K562 (cell line): ENCODE measurements at regions not wholly inside any gene's neighbourhood (a gene's known extent, or its start where the extent isn't known, plus 50 kb on each side); places are given as distances from the start of the nearest gene placed in this dataset.

Source experiments
- ATAC-seq: fragments of 200-7000 bp; cut with Tn5 transposase; 3 replicates; pipeline ENCODE4 v1.9.1; 2020; ENCODE audit warnings: moderate library complexity
- BruUV-seq: library from RNA; stranded (reverse); fragments of 400-500 nt; replicated peaks from 2 replicates; lab custom pipeline; 2021; lab: Mats Ljungman, UMichigan
- CTCF ChIA-PET: fragments of 300-600 bp; formaldehyde crosslinking; extraction: SDS; loops from one replicate; lab custom pipeline; 2021; ENCODE audit warnings: low intra/inter-chr PET ratio; lab: Yijun Ruan, JAX
- POLR2A ChIA-PET: fragments of 300-600, 350-650 bp; sonication (Branson Sonifier 250); formaldehyde crosslinking; extraction: SDS; loops from one replicate; lab custom pipeline; 2021; ENCODE audit warnings: antibody characterized with exemption, inconsistent platforms; lab: Yijun Ruan, JAX
- DNase-seq, 4 experiments: peaks; one replicate each; pipeline versions ENCODE4 v3.0.0 to v3.0.0-alpha.2; 2011 to 2018; ENCODE audit warnings: low spot score in 3 of 4, mixed read lengths in 3 of 4; ENCODE audit errors: extremely low read depth in 1 of 4
- FAIRE-seq: peaks from 2 replicates; lab custom pipeline; 2011; peaks lifted over from hg19 to GRCh38; lab: Jason Lieb, UNC
- H2AFZ ChIP-seq: 2 replicates; pipeline ENCODE4 v1.6.0; 2011; ENCODE audit warnings: low read depth, low read length, control low read depth, inconsistent platforms
- H3K27ac ChIP-seq: fragments of 200-600 bp; 3 replicates; pipeline ENCODE4 v1.8.0; 2011; ENCODE audit warnings: low read depth, mild to moderate bottlenecking, control low read depth, inconsistent platforms, low read length, moderate library complexity, mixed read lengths; ENCODE audit errors: extremely low read depth
- H3K27me3 ChIP-seq, 2 experiments: fragments of 300-600 bp in 1 of 2; 2 replicates in 1 of 2; 3 replicates in 1 of 2; pipeline versions ENCODE4 v1.6.0 to v1.8.0; 2011; ENCODE audit warnings: inconsistent platforms in 2 of 2, low read length in 2 of 2, mild to moderate bottlenecking in 1 of 2, mixed read lengths in 1 of 2, moderate library complexity in 1 of 2; ENCODE audit not compliant: control insufficient read depth in 2 of 2, insufficient read depth in 2 of 2
- H3K36me3 ChIP-seq: fragments of 300-600 bp; 3 replicates; pipeline ENCODE4 v1.8.0; 2011; ENCODE audit warnings: mild to moderate bottlenecking, low read length, inconsistent platforms; ENCODE audit not compliant: control insufficient read depth, insufficient read depth
- H3K4me1 ChIP-seq, 2 experiments: fragments of 200-600 bp in 1 of 2; replicated peaks in 1 of 2; 2 replicates in 1 of 2; 3 replicates in 1 of 2; pipeline versions ENCODE4 v1.5.1 to v1.8.0; 2011; ENCODE audit warnings: inconsistent platforms in 2 of 2, low read length in 2 of 2, mild to moderate bottlenecking in 1 of 2, mixed read lengths in 1 of 2, moderate library complexity in 1 of 2; ENCODE audit not compliant: control insufficient read depth in 2 of 2, insufficient read depth in 2 of 2
- H3K4me2 ChIP-seq: 2 replicates; pipeline ENCODE4 v1.6.1; 2011; ENCODE audit warnings: low read length, control low read depth, inconsistent platforms, mixed read lengths; ENCODE audit not compliant: insufficient read depth
- H3K4me3 ChIP-seq: fragments of 200-600 bp; sonication (generic), shearing (Covaris generic); 2 replicates; pipeline ENCODE4 v1.5.1; 2016; ENCODE audit warnings: control low read depth, inconsistent platforms
- H3K79me2 ChIP-seq: fragments of 200-600 bp; 3 replicates; pipeline ENCODE4 v1.8.0; 2011; ENCODE audit warnings: low read length, inconsistent platforms; ENCODE audit not compliant: control insufficient read depth, insufficient read depth
- H3K9ac ChIP-seq, 2 experiments: 2 replicates each; pipeline versions ENCODE4 v1.6.0 to v1.6.1; 2011; ENCODE audit warnings: low read depth in 2 of 2, low read length in 2 of 2, control low read depth in 1 of 2, inconsistent platforms in 1 of 2, mild to moderate bottlenecking in 1 of 2, mixed read lengths in 1 of 2; ENCODE audit not compliant: insufficient read depth in 1 of 2
- H3K9me1 ChIP-seq: one replicate; pipeline ENCODE4 v1.6.0; 2011; ENCODE audit warnings: inconsistent platforms, mild to moderate bottlenecking, low read length, moderate library complexity; ENCODE audit not compliant: control insufficient read depth, insufficient read depth
- H3K9me3 ChIP-seq: replicated peaks from 2 replicates; pipeline ENCODE4 v1.5.1; 2011; ENCODE audit warnings: low read depth, low read length, inconsistent platforms; ENCODE audit not compliant: control insufficient read depth, insufficient read depth
- H4K20me1 ChIP-seq: replicated peaks from 2 replicates; pipeline ENCODE4 v1.6.1; 2011; ENCODE audit warnings: low read length, inconsistent platforms, mixed read lengths; ENCODE audit not compliant: control insufficient read depth, insufficient read depth
- BCL6 ChIP-seq: fragments of 250-450 bp; sonication (Bioruptor Pico); IDR thresholded peaks from 2 replicates; pipeline ENCODE4 v1.4.0; 2020
- FOXM1 ChIP-seq, 2 experiments: fragments of 450-650 bp in 1 of 2; sonication (generic) in 1 of 2; formaldehyde crosslinking in 1 of 2; IDR thresholded peaks; 2 replicates each; pipeline versions ENCODE4 v1.6.1 to v1.9.0; 2017 to 2022; ENCODE audit warnings: low read depth in 2 of 2, mild to moderate bottlenecking in 2 of 2, missing genetic modification reagents in 1 of 2, moderate library complexity in 1 of 2
- MAFF ChIP-seq: IDR thresholded peaks from 2 replicates; pipeline ENCODE4 v1.6.1; 2012; ENCODE audit warnings: low read length, improper control_type of control experiment
- MTA1 ChIP-seq: fragments of 450-650 bp; IDR thresholded peaks from 2 replicates; pipeline ENCODE4 v1.6.1; 2017; ENCODE audit warnings: borderline replicate concordance
- MYNN ChIP-seq, 2 experiments: sonication (generic); formaldehyde crosslinking in 1 of 2; IDR thresholded peaks; 2 replicates each; pipeline versions ENCODE4 v1.5.0 to v1.6.1; 2016 to 2020; ENCODE audit warnings: antibody characterized with exemption in 1 of 2, missing genetic modification reagents in 1 of 2
- NONO ChIP-seq, 2 experiments: fragments of 200-400 bp in 1 of 2; fragments of 450-650 bp in 1 of 2; formaldehyde crosslinking in 1 of 2; IDR thresholded peaks; 2 replicates each; pipeline ENCODE4 v1.6.1; 2017; ENCODE audit warnings: low read depth in 2 of 2, mild to moderate bottlenecking in 2 of 2, moderate library complexity in 2 of 2, low read length in 1 of 2
- PYGO2 ChIP-seq: fragments of 450-650 bp; IDR thresholded peaks from 2 replicates; pipeline ENCODE4 v1.6.1; 2016; ENCODE audit warnings: mild to moderate bottlenecking, missing genetic modification characterization, moderate library complexity, missing compliant biosample characterization
- WHSC1 ChIP-seq: IDR thresholded peaks from one replicate; pipeline ENCODE4 v1.6.1; 2012; ENCODE audit warnings: low read length, control low read depth, inconsistent platforms
- ZBED1 ChIP-seq: IDR thresholded peaks from 2 replicates; pipeline ENCODE4 v1.6.1; 2014
- ZNF124 ChIP-seq: sonication (generic); formaldehyde crosslinking; IDR thresholded peaks from 2 replicates; pipeline ENCODE4 v1.8.1; 2022; ENCODE audit warnings: missing genetic modification reagents
- ZNF316 ChIP-seq: fragments of 450-650 bp; IDR thresholded peaks from 2 replicates; pipeline ENCODE4 v1.6.1; 2016
- ZNF785 ChIP-seq: fragments of 250-450 bp; sonication (Bioruptor Pico); IDR thresholded peaks from 2 replicates; pipeline ENCODE4 v1.4.0; 2020; ENCODE audit warnings: mild to moderate bottlenecking
- WGBS: fragments of 100-300 bp; shearing (Covaris generic); methylation state at CpG from one replicate; pipeline ENCODE4 v1.1.6; 2016; ENCODE audit warnings: low coverage, mixed read lengths; ENCODE audit not compliant: insufficient coverage; ENCODE audit errors: missing lambda C conversion rate; 5-methylcytosine and 5-hydroxymethylcytosine counted together
- in situ Hi-C: fragments of 300-500 bp; cut with MboI; formaldehyde crosslinking; loops from 4 replicates; pipeline ENCODE4 v1.15.0; 2018; ENCODE audit warnings: inconsistent platforms, mixed read lengths
- intact Hi-C: fragments of 100-400 bp; cut with micrococcal nuclease; formaldehyde crosslinking; loops from 2 replicates; pipeline ENCODE4 v1.14.2; 2022
- TF ChIP-seq, protein P1 (sequence below): fragments of 450-650 bp; IDR thresholded peaks from 2 replicates; pipeline ENCODE4 v1.7.0; 2016; ENCODE audit warnings: borderline replicate concordance
- TF ChIP-seq, protein P2 (sequence below): fragments of 250-450 bp; sonication (Bioruptor Pico); IDR thresholded peaks from 2 replicates; pipeline ENCODE4 v1.8.0; 2021; ENCODE audit warnings: borderline replicate concordance, mild to moderate bottlenecking, moderate library complexity; ENCODE audit not compliant: poor library complexity, severe bottlenecking
- TF ChIP-seq, protein P3 (sequence below): fragments of 450-650 bp; IDR thresholded peaks from one replicate; pipeline ENCODE4 v1.6.1; 2018; ENCODE audit warnings: mild to moderate bottlenecking, moderate library complexity; ENCODE audit not compliant: partially characterized antibody

DNA sequence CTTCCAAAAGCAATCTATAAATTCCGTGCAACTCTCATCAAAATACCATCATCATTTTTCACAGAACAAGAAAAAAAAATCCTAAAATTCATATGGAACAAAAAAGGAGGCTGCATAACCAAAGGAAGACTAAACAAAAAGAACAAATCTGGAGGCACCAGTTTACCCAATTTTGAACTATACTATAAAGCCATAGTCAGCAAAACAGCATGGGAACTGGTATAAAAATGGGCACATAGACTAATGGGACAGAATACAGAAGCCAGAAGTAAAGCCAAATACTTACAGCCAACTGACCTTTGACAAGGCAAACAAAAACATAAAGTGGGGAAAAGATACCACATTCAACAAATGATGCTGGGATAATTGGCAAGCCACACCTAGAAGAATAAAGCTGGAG, 753.5 kb upstream of the PABPC4L start:
- FAIRE-seq, result no peak
- intact Hi-C loops, result no loop called here
- H3K27me3 ChIP-seq, result no peaks in the 10 kb centered on the region
- no peak for TF ChIP-seq ZNF124
- TF ChIP-seq MAFF, result 0 out of 2 replicates have a peak, but pooled peaks have one; percentile 12
- no peak for TF ChIP-seq MYNN (IDR thresholded peaks at IDR 0.05)
- no peak for TF ChIP-seq MYNN (CRISPR knock-in tag; IDR thresholded peaks at IDR 0.05)
- peak; percentile 25; the same call in 1 of the 2 replicates for TF ChIP-seq ZNF316
- H3K27ac ChIP-seq, result no peak overlapping the region
- H3K9ac ChIP-seq, result no peak overlapping the region
- no peaks in the 10 kb centered on the region for H3K9me1 ChIP-seq
- no peaks in the 10 kb centered on the region for H4K20me1 ChIP-seq
- no peak overlapping the region for H2AFZ ChIP-seq
- 7% methylated on average over 1 of the region's 1 CpG for WGBS
- ChIA-PET POLR2A (no interaction called here), CTCF (no interaction called here)
- no peak overlapping the region for H3K4me3 ChIP-seq
- DNase-seq, result no peak
- H3K79me2 ChIP-seq, result no peaks in the 10 kb centered on the region
- no TSS peak for BruUV-seq
- no peaks in the 10 kb centered on the region for H3K36me3 ChIP-seq
- H3K9me3 ChIP-seq, result no peaks in the 10 kb centered on the region
- no peaks in the 10 kb centered on the region for H3K4me1 ChIP-seq
- no peak overlapping the region for H3K4me2 ChIP-seq
- ATAC-seq, result no peak
- in situ Hi-C loops, result no loop called here

DNA sequence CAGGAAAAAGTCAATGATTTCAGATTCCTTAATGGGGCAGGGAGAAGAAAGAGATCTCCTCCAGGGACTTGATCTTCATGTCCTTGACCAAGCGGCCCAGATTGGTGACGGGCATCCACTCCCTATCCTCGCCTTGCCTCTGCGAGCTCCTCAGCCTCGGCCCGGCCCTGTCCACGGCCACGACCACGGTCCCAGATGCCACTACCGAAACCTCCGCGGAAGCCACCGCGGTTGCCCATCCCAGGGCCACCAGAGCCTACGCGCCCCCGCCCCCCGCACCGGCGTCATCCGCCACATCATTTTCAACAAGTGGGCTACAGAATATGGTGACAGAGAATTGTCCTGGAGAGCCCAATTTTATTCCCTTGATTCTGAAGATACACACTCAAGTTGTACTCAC, 751.2 kb upstream of the PABPC4L start:
- Histone ChIP-seq H3K9ac (no peak overlapping the region), H3K9me3 (no peaks in the 10 kb centered on the region), H3K9me1 (no peaks in the 10 kb centered on the region), H3K4me2 (no peak overlapping the region), H3K27ac (no peak overlapping the region), H3K4me3 (no peak overlapping the region), H3K4me1 (no peaks in the 10 kb centered on the region), H3K27me3 (no peaks in the 10 kb centered on the region), H2AFZ (no peak overlapping the region), H3K36me3 (no peaks in the 10 kb centered on the region), H4K20me1 (no peaks in the 10 kb centered on the region), H3K79me2 (no peaks in the 10 kb centered on the region)
- ChIA-PET POLR2A (no interaction called here), CTCF (no interaction called here)
- FAIRE-seq (no peak), DNase-seq (no peak), ATAC-seq (no peak)
- intact Hi-C loops, result no loop called here
- no TSS peak for BruUV-seq
- in situ Hi-C loops, result no loop called here
- 4% methylated on average over 20 of the region's 21 CpGs for WGBS
- TF ChIP-seq, protein P1, sequence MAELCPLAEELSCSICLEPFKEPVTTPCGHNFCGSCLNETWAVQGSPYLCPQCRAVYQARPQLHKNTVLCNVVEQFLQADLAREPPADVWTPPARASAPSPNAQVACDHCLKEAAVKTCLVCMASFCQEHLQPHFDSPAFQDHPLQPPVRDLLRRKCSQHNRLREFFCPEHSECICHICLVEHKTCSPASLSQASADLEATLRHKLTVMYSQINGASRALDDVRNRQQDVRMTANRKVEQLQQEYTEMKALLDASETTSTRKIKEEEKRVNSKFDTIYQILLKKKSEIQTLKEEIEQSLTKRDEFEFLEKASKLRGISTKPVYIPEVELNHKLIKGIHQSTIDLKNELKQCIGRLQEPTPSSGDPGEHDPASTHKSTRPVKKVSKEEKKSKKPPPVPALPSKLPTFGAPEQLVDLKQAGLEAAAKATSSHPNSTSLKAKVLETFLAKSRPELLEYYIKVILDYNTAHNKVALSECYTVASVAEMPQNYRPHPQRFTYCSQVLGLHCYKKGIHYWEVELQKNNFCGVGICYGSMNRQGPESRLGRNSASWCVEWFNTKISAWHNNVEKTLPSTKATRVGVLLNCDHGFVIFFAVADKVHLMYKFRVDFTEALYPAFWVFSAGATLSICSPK, result no peak
- no peak for TF ChIP-seq BCL6
- TF ChIP-seq FOXM1 (IDR thresholded peaks at IDR 0.05; ENCODE audit: low read depth), result no peak
- no peak for TF ChIP-seq FOXM1 (CRISPR knock-in tag; IDR thresholded peaks at IDR 0.05; ENCODE audit: low read depth)
- TF ChIP-seq, protein P2, sequence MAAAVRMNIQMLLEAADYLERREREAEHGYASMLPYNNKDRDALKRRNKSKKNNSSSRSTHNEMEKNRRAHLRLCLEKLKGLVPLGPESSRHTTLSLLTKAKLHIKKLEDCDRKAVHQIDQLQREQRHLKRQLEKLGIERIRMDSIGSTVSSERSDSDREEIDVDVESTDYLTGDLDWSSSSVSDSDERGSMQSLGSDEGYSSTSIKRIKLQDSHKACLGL, result no peak
- TF ChIP-seq NONO (IDR thresholded peaks at IDR 0.05; ENCODE audit: low read depth in 2 of 2, low read length in 1 of 2), result no peak
- no peak for TF ChIP-seq MTA1
- no peak for TF ChIP-seq ZBED1
- TF ChIP-seq, protein P3, sequence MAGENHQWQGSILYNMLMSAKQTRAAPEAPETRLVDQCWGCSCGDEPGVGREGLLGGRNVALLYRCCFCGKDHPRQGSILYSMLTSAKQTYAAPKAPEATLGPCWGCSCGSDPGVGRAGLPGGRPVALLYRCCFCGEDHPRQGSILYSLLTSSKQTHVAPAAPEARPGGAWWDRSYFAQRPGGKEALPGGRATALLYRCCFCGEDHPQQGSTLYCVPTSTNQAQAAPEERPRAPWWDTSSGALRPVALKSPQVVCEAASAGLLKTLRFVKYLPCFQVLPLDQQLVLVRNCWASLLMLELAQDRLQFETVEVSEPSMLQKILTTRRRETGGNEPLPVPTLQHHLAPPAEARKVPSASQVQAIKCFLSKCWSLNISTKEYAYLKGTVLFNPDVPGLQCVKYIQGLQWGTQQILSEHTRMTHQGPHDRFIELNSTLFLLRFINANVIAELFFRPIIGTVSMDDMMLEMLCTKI, result no peak
- TF ChIP-seq ZNF785 (CRISPR knock-in tag), result no peak
- TF ChIP-seq WHSC1, result no peak
- TF ChIP-seq PYGO2 (tag), result no peak
